GM21515 (cell line): ENCODE measurements at regions not wholly inside any gene's neighbourhood (a gene's known extent, or its start where the extent isn't known, plus 50 kb on each side); places are given as distances from the start of the nearest gene placed in this dataset.

Experiments
- ATAC-seq: cut with Tn5 transposase; IDR thresholded peaks from one replicate; pipeline ENCODE4 v1.9.1; 2021; ENCODE audit not compliant: unreplicated experiment

DNA sequence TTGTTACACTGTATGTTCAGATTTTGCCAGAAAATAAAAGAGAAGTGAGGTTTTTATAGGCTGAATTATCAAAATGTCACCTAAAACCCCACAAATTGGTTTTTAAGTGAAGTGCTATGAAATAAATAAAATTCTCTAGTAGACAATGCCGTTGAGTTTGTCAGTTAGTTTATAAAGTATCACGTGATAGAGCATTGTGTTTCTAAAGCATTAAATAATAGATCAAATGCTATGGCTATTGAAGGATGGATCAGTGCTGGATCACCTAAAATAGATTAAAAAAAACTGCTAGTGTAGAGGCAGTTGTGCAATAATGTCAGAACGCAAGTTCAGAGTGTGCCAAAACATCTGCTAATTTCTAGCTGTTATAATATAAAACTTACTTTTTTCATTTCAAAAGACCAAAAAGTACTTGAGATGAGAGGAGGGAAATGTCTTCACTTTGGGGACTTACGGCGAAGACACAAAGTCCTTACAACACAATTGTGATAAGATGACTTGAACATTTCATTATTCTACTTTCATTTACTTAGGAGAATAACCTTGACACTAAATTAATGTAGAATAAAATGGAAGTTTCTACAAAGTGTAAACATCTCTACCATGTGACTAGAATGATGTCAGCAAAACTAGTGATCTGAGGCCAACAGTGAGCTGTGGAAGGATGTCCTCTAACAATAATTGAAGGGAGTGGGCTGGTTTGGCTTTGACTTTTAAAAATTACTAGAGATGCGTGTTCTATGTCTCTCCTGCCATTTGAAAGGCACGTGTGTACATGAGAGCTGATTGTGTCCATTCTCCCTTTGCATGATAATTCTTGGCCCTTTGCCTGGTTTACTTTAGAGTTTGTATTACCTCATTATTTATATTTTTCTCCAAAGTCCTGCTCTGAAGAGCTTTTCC lies 154.4 kb upstream of the PDE3A start:
- no peak for ATAC-seq

DNA sequence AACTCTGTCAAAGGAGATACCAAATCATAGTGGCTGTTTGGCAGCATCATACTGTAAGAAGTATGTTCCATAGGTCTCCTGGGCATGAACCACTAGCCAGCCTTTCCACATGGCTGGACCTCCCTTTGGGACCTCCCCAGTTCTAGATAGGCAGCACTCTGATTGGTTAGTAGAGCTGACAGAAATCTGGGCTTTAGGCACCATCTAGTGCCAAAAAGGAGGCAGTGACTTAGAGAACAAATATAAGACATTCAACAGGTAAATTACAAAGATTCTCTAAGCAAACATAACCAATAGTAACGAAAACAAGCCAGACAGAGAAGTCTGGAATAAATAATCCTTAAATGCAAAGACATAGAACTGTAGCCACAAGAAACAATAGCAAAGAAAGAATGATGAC lies 148.0 kb upstream of the PDE3A start:
- no peak for ATAC-seq

DNA sequence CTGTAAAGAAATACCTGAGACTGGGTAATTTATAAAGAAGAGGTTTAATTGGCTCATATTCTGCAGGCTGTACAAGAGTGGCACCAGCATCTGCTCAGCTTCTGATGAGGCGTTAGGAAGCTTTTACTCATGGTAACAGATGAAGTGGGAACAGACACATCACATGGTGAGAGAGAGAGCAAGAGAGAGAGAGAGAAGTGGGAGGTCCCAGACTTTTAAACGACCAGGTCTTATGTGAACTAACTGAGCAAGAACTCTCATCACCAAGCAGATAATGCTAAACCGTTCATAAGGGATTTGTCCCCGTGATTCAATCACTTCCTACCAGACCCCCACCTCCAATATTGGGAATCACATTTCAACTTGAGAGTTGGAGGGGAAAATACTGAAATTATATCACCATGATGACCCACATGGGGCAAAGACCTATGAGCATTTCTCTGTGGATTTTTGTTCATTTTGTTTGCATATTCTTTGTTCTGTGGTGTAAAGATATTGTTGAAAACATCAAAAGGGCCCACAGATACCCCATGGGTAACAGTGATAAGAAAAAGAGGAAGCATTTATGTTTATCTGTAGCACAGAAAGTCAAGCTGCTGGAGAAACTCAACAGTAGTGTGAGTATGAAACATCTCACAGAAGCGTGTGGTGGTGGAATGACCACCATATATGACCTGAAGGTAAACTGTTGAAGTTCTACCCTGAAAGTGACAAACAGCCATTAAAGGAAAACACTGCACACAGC lies 135.2 kb upstream of the PDE3A start:
- ATAC-seq, result no peak

DNA sequence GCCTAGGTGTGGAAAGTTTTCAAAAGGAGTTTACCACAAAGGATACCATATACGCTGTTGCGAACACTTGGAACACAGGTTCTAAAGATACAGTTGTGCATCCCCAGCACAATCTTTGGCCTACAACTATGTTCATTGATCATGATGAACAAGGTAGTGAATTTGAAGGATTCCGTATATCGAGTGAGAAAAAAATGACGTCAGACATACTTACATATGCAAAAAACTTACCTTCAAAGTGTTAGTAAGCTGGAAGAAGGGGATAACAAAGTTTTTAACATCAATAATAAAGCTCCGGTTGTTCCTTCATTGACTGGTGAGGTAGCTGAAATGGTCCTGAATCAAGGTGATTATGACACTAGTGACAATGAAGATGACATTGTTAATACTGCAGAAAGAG lies 133.9 kb upstream of the PDE3A start:
- no peak for ATAC-seq

DNA sequence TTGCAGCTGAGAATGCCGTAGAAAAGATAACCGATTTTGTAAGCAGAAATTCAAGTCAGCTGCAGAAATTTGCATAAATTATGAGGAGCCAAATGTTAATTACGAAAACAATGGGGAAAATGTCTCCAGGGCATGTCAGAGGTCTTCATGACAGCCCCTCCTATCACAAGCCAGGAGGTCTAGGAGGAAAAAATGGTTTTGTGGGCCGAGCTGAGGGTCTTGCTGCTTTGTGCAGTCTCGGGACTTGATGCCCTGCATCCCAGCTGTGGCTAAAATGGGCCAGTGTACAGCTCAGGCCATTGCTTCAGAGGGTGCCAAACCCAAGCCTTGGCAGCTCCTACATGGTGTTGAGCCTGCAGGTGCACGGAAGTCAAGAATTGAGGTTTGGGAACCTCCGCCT lies 131.2 kb upstream of the PDE3A start:
- no peak for ATAC-seq

DNA sequence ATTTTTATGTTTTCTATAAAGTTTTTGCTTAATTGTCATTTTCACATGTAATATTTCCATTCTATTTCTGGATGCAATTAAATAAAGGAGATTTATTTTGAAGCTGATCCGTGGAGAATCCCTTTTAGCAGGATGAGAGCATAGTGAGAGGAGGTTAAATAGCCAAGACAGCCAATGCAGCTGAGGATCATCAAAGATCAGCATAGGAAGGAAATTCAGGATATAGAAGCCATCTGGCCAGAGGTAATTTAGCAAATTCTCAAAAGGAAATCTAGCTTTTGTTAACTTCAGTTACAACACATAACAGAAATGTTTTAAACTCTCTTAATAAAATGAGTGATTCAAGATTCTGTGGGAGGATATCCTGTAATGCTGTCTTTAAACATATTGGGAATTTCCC lies 122.8 kb upstream of the PDE3A start:
- ATAC-seq, result no peak

DNA sequence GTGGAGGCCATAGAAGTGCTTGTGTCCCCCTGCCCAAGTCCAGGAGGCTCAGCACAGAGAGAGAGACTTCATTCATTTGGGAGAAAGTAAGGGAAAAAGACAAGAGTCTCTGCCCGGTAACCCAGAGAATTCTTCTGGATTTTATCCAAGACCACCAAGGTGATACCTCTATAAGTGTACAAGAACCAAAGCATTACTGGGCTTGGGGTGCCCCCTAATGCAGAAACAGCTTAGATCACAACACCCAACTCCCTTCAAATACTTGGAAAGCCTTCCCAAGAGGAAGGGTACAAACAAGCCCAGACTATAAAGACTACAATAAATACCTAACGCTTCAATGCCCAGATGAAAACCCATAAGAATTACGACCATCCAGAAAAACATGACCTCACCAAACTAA lies 119.7 kb upstream of the PDE3A start:
- no peak for ATAC-seq

DNA sequence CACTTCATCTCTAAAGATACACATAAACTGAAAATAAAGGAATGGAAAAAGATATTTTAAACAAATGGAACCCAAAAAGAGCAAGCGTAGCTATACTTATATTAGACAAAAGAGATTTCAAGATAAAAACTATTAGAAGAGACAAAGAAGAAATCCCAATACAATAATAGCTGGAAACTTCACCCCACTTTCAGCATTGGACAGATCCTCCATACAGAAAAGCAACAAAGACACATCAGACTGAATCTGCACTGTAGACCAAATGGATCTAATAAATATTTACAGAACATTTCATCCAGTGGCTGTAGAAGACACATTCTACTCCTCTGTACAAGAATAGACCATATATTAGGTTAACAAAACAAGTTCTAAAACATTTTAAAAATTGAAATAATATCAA lies 117.6 kb upstream of the PDE3A start:
- ATAC-seq, result no peak

DNA sequence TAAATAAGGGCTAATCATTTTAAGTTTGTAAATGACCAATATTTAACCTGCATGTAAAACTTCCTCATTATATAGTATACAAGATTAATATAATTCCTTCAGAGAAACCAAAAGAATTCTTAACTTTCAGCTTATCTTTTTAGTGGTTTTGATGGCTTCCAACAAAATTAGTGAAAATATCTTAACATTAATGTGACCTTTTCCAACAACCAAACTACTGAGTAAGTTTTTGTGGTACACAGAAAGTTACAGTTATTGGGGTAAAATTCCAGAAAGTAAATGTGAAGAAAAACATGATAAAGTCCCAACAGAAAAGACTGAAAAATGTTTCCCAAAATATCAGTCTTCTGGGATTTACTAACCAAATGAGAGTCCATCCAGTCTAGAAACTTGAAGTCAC lies 111.0 kb upstream of the PDE3A start:
- no peak for ATAC-seq

DNA sequence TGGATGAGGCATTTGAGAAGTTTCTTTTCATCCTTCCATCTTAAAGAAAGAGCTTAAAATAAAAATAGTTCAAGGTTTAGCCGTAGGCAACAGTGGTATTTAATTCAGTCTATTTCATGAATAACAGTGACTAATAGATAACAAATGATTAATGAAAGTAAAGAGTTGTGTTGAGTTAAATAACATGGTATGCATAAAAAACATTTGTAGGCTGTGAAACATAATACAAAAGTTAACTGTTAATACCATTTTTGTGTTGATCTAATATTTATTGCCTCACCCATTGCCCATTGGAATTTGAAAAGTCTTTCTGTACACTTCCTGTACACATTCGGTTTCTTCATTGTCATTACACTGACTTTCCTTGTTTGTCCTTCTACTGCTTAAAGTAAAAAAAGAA lies 108.6 kb upstream of the PDE3A start:
- ATAC-seq, result no peak

DNA sequence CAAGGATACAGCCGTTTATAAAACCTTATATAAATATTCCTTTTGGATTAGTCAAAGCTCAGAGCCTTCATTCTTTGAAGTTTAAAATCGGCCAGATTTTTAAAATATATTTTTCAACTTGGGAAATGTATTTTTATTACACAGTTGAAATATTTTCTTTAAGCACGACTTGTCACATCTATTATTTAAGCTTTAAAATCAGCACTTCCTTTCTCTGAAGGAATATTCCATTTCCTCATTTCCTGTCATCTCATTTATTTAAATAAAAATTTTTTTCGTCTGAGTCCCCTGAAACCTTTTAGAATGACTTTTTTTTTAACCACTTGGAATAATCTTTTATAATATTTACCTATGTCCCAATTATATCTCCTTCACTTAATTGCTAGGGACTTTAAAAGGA lies 107.5 kb upstream of the PDE3A start:
- no peak for ATAC-seq

DNA sequence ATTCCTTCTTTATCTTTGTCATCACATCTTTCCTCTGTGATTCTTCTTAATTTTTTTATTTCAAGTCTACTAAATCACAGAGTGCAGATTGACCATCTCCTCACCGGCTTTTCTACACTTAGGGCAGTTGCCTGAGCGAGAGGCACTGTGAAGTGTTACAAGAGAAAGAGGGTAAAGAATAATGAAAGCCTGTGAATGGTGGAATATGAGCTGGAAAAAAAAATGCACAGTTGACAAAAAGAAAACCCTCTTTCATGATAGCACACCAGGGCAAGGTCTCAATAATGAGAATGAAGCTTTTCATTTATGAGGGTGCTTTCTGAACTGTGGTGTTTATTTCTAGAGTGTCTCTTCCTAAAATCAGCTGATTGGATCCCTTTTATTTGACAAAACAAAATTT lies 106.2 kb upstream of the PDE3A start:
- no peak for ATAC-seq

DNA sequence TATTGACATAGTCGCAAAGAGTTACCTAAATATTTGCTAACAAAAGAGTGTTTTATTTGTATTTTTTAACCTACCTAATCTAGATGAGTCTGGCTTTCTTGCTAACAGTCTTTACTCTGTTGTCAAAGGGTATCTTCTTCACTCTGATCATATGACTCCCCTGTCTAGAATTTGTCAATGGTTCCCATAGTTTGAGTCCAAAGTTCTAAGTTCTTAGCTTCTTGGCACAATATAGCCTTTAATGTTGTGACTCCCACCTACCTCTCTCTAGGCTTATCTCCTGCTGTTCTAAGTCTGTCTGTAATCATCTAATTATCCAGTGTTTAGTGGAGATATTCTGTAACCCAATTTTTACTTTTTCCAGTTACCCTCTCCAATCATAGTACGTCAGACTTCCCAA lies 104.3 kb upstream of the PDE3A start:
- ATAC-seq, result no peak

DNA sequence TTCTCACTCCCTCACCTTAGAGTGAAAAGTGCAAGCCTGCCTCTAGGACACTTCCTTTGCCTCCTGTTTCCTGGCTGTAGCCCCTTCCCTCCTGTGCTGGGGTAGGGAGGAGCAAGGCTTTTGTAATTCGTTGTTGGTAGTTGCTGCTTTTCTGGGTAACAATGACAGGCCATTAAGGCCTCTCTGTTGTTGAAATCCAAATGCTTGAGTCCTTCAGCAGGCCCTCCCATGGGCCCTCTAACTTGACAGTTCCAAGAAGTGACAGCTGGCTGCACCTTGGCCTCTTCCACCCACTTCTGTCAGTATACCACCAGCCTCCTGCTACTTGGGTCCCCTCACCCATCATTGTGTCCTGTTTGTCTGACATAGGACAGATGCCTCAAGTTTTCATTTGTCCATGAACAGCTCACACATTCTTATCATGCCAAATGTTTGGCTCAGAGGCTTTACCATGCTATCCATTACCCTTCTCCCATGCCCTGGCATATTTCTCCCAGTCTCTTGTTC lies 103.7 kb upstream of the PDE3A start:
- no peak for ATAC-seq

DNA sequence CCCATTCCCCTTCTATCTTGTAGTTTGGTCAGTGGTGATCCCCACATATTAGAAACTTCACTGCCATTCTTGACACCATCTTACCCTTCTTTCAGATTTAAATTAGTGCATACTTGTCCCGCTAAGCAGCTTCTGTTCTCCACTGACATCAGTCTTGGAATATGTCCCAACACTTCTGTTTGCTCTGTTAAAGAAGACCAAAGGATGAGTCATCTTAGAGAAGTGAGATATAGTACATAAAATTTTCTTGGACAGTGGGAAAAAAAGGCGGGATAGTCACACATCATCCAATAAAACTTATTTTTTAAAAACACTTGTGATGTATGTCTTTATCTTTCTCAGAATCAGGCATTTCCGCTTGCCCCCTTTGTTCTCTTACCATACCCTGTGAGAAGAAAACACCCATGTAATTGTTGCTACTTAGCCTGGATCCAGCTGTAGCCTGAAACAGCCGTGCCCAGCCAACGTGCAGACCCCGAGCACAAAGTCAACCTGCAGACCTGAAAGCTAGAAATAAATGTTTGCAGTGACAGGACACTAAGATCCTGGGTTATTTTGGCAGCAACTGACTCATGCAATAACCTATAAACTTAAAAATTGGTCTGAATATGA lies 100.1 kb upstream of the PDE3A start:
- no peak for ATAC-seq

DNA sequence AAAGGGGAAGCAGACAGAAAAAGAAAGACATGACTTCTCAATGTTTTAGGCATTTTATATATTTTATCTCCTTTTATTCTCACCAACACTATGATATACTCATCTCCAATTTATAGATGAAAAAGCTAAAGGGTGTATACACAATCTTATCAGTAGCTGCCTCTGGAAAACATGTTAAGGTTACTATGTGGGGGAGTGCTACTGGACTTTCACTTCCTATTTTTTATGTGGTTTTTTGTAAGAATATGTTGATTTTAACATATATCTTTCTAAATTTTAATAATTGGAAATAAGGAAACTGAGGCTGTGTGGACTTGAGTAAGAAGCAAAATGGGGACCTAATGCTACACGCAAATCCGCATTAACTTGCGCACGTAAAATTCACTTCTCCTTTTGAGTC lies 99.6 kb upstream of the PDE3A start:
- no peak for ATAC-seq

DNA sequence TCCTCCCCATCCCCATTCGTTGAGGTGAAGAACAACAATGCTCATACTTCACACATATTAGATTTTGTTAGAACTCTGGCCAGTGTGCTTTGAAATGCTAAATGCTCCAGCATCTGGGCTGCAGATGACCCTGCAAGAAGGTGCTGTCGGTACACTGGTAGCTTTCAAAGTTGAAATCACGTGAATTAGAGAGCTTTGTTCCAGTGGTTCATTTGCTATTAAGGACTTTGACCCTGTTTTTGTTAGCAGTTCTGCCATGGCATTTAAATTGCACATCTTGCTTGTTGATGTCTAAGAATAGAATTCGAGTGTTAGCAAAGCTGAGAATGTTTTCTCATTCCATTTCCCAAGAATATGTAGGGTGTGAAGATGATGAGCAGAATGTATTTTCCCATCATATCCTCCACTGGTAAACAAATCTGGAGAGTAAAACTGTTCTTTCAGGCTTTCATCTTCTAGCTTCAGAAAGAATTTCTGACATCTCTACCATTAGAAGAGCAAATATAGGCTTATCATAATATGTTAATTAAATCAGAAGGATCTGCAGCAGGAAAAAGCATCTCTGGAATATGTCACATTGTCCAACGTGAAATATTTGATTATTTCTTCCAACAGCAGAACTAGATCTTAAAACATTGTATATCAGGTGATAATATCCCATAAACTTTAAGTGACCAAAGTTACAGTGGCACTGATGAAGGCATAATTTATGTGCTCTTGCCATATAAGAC lies 98.8 kb upstream of the PDE3A start:
- ATAC-seq, result no peak

DNA sequence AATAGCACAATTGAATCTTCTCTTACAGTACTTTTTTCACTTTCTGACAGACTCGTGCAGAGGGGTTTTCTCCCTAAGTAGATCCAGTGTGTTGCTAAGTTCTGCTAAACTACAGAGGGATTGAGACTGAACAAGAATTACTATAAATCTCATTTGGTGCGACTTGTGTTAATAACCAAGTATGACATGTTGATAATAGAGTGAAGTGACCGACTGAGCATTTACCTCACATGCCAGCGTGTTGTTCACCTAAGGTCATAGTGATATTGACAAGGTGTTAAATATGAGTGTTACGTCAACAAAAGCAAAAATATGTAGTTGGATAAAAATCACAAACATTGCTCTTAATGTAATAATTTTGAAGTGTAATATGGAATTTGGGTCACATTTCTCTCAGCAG lies 97.8 kb upstream of the PDE3A start:
- ATAC-seq, result no peak

DNA sequence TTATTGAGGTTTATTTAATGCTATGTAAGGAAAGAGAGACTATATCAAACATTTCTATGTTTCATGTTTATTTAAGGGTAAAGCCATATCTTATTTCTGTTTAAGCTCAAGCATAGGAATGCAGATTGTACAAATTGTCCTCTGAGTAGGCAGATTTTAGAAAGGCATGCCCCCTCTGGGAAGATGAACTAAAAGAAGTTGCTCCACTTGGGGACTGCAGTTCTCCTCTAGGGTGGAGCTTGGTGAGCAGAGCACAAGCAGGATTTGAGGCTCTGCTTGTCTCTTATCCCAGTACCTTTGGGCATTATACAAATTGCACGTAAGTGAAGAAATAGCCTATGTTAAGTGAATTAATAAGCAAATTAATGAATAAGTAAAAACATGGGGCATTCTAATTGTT lies 96.2 kb upstream of the PDE3A start:
- no peak for ATAC-seq

DNA sequence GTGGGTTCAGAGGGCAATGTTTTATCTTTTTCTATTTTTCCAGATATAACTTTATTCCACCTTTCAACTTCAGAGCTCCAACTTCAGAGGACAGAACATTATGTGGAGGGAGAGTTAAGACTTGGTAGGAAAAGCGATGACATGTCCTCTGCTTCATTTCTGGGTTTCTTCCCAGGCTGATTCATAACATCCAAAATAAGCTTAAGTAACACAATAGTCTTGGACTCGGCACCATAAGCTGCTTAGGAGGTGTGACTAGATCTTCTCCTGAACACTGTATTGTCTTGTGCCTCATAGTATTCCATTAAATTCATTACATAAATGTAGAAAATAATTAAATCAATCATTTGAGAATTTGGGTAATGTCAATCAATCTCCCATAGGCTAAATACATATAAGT lies 95.5 kb upstream of the PDE3A start:
- ATAC-seq, result no peak

DNA sequence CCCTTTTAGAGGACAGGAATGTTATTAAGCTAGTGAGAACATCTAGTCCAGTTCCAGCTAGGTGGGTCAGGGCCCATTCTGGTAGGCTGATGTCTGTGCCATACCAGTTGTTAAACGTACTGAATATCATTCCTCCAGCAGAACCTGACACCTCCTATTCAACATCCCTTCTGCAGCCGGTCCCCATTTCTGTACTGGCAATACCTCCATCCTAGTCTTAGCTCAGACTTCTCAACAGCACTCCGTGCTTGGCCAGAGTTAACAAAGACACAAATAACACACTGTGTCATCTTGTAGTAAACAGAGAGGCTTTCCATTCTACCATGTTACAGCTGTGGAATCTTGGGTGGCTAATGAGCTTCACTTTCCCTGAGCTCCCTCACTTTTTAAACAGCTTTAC lies 94.3 kb upstream of the PDE3A start:
- ATAC-seq, result no peak
